ENCODE measurements at regions not wholly inside any gene's neighbourhood (a gene's known extent, or its start where the extent isn't known, plus 50 kb on each side); places are given as distances from the start of the nearest gene placed in this dataset.
"Not testable (repeated sequence)": the region's sequence is repeated elsewhere in the genome, so short reads cannot be mapped to it uniquely, and the experiment has no call there.

GRCh38 chr1:102463328-102463727 is 466.6 kb upstream of the OLFM3 start:
- H3K9ac ChIP-seq (ENCODE audit: extremely low read depth, insufficient read length, low read length): no peak overlapping the region
- no peak overlapping the region for H3K4ac ChIP-seq (ENCODE audit: low read depth, low read length)
- H3K27ac Mint-ChIP-seq: no peak overlapping the region
- H3K14ac ChIP-seq (ENCODE audit: insufficient read depth, low read length): no peak overlapping the region
- H3K4me2 ChIP-seq (ENCODE audit: insufficient read depth, insufficient read length, low read length): no peak overlapping the region
- H3K36me3 Mint-ChIP-seq (ENCODE audit: insufficient read depth in 1 of 3, low read depth in 3 of 3): no peaks in the 10 kb centered on the region
- no CpG with 5 or more reads among the region's 2 CpGs for WGBS (ENCODE audit: extremely low coverage, insufficient read length, low lambda C conversion rate)
- H4K91ac ChIP-seq (ENCODE audit: insufficient read length, low read depth, low read length): no peak overlapping the region
- H3K18ac ChIP-seq (ENCODE audit: insufficient read length, low read depth, low read length): no peak overlapping the region
- no peak overlapping the region for H3T11ph ChIP-seq (ENCODE audit: low read length)
- no peak overlapping the region for H2BK20ac ChIP-seq (ENCODE audit: low read depth, low read length, poor library complexity, severe bottlenecking)
- no peak overlapping the region for H3K27ac ChIP-seq (ENCODE audit: insufficient read length, low read depth, low read length)
- no peaks in the 10 kb centered on the region for H3K79me1 ChIP-seq (ENCODE audit: insufficient read depth, low read depth, low read length, poor library complexity, severe bottlenecking)
- H4K8ac ChIP-seq (replicated peaks; ENCODE audit: insufficient read length, low read depth, low read length): no peak overlapping the region
- no peaks in the 10 kb centered on the region for H3K4me1 Mint-ChIP-seq
- no peak overlapping the region for H2AK5ac ChIP-seq (ENCODE audit: insufficient read length, low read length)
- no peaks in the 10 kb centered on the region for H3K9me3 ChIP-seq (ENCODE audit: control insufficient read depth, low read depth, low read length)
- no peak for TF ChIP-seq CTCF (conservative IDR thresholded peaks at IDR 0.05)
- H4K5ac ChIP-seq (ENCODE audit: insufficient read length, low read depth, low read length): no peak overlapping the region
- no peaks in the 10 kb centered on the region for H3K23me2 ChIP-seq (ENCODE audit: insufficient read length, low read depth, low read length, poor library complexity, severe bottlenecking)
- DNase-seq: no peak
- H3K27me3 Mint-ChIP-seq (ENCODE audit: low read depth): no peaks in the 10 kb centered on the region
- H2BK15ac ChIP-seq (ENCODE audit: low read depth, low read length): no peak overlapping the region
- no peak overlapping the region for H2BK5ac ChIP-seq (ENCODE audit: insufficient read length, low read length)
- no peak overlapping the region for H2BK12ac ChIP-seq (ENCODE audit: insufficient read length, low read depth, low read length)
- no peaks in the 10 kb centered on the region for H3K79me2 ChIP-seq (ENCODE audit: insufficient read depth, low read length)
- no peak overlapping the region for H3K4me3 Mint-ChIP-seq
- no peaks in the 10 kb centered on the region for H4K20me1 ChIP-seq (ENCODE audit: control insufficient read depth, insufficient read depth, insufficient read length)
- H3K27me3 ChIP-seq (ENCODE audit: insufficient read depth, low read length): no peaks in the 10 kb centered on the region
- no peaks in the 10 kb centered on the region for H3K4me1 ChIP-seq (ENCODE audit: insufficient read depth, low read length)
- no peak overlapping the region for H3K56ac ChIP-seq (ENCODE audit: insufficient read length, low read depth, low read length)
- no peaks in the 10 kb centered on the region for H3K9me3 Mint-ChIP-seq
- no peak overlapping the region for H3K23ac ChIP-seq (ENCODE audit: insufficient read length, low read depth, low read length)
- no peak overlapping the region for H2AFZ ChIP-seq (ENCODE audit: low read length)
- H2BK120ac ChIP-seq (ENCODE audit: low read depth, low read length, poor library complexity, severe bottlenecking): no peak overlapping the region

GRCh38 chr1:102442317-102442716 is 445.6 kb upstream of the OLFM3 start:
- not testable (repeated sequence) for H2BK20ac ChIP-seq (ENCODE audit: low read depth, low read length, poor library complexity, severe bottlenecking); H3K27me3 ChIP-seq (ENCODE audit: insufficient read depth, low read length); H2BK12ac ChIP-seq (ENCODE audit: insufficient read length, low read depth, low read length); H3K14ac ChIP-seq (ENCODE audit: insufficient read depth, low read length); H3K79me1 ChIP-seq (ENCODE audit: insufficient read depth, low read depth, low read length, poor library complexity, severe bottlenecking); H2BK5ac ChIP-seq (ENCODE audit: insufficient read length, low read length); H4K91ac ChIP-seq (ENCODE audit: insufficient read length, low read depth, low read length); H3K4me3 Mint-ChIP-seq; H4K8ac ChIP-seq (replicated peaks; ENCODE audit: insufficient read length, low read depth, low read length); H2AFZ ChIP-seq (ENCODE audit: low read length); H2BK15ac ChIP-seq (ENCODE audit: low read depth, low read length); DNase-seq; H4K5ac ChIP-seq (ENCODE audit: insufficient read length, low read depth, low read length); H3K27ac ChIP-seq (ENCODE audit: insufficient read length, low read depth, low read length); H3K27ac Mint-ChIP-seq; H4K20me1 ChIP-seq (ENCODE audit: control insufficient read depth, insufficient read depth, insufficient read length); H3K4me1 Mint-ChIP-seq; H3K9me3 ChIP-seq (ENCODE audit: control insufficient read depth, low read depth, low read length); H3K27me3 Mint-ChIP-seq (ENCODE audit: low read depth); H3K23me2 ChIP-seq (ENCODE audit: insufficient read length, low read depth, low read length, poor library complexity, severe bottlenecking); H3K23ac ChIP-seq (ENCODE audit: insufficient read length, low read depth, low read length); H2BK120ac ChIP-seq (ENCODE audit: low read depth, low read length, poor library complexity, severe bottlenecking); H3K9ac ChIP-seq (ENCODE audit: extremely low read depth, insufficient read length, low read length); H3K4me1 ChIP-seq (ENCODE audit: insufficient read depth, low read length); H3K56ac ChIP-seq (ENCODE audit: insufficient read length, low read depth, low read length); H3K4me2 ChIP-seq (ENCODE audit: insufficient read depth, insufficient read length, low read length); H2AK5ac ChIP-seq (ENCODE audit: insufficient read length, low read length); H3K4ac ChIP-seq (ENCODE audit: low read depth, low read length); H3K79me2 ChIP-seq (ENCODE audit: insufficient read depth, low read length); H3K18ac ChIP-seq (ENCODE audit: insufficient read length, low read depth, low read length); H3T11ph ChIP-seq (ENCODE audit: low read length)
- WGBS (ENCODE audit: extremely low coverage, insufficient read length, low lambda C conversion rate): no CpG with 5 or more reads among the region's 9 CpGs
- H3K9me3 Mint-ChIP-seq: peaks cover 41 to 52% of the 10 kb centered on the region in 2 experiments
- peaks cover 16 to 42% (median 17%) of the 10 kb centered on the region in 3 experiments for H3K36me3 Mint-ChIP-seq (ENCODE audit: insufficient read depth in 1 of 3, low read depth in 3 of 3)
